ENCODE measurements at regions not wholly inside any gene's neighbourhood (a gene's known extent, or its start where the extent isn't known, plus 50 kb on each side); places are given as distances from the start of the nearest gene placed in this dataset.
"Not testable (repeated sequence)": the region's sequence is repeated elsewhere in the genome, so short reads cannot be mapped to it uniquely, and the experiment has no call there.

GRCh38 chr12:76176940-76177339 is 92.5 kb upstream of the NAP1L1 start:
- DNase-seq: no peak

DNA sequence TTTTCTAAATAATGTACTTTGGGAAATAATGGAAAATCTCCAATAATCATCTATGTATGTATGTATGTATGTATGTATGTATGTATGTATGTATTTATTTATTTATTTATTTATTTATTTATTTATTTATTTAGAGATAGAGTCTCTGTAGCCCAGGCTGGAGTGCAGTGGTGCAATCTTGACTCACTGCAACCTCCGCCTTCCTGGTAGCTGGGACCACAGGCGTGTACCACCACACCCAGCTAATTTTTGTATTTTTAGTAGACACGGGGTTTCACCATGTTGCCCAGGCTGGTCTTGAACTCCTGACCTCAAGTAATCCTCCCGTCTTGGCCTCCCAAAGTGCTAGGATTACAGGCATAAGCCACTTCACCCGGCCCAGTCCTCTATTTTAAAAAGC is 91.5 kb upstream of the NAP1L1 start:
- DNase-seq: not testable (repeated sequence)

GRCh38 chr12:76173756-76174155 is 89.3 kb upstream of the NAP1L1 start:
- no peak for DNase-seq

DNA sequence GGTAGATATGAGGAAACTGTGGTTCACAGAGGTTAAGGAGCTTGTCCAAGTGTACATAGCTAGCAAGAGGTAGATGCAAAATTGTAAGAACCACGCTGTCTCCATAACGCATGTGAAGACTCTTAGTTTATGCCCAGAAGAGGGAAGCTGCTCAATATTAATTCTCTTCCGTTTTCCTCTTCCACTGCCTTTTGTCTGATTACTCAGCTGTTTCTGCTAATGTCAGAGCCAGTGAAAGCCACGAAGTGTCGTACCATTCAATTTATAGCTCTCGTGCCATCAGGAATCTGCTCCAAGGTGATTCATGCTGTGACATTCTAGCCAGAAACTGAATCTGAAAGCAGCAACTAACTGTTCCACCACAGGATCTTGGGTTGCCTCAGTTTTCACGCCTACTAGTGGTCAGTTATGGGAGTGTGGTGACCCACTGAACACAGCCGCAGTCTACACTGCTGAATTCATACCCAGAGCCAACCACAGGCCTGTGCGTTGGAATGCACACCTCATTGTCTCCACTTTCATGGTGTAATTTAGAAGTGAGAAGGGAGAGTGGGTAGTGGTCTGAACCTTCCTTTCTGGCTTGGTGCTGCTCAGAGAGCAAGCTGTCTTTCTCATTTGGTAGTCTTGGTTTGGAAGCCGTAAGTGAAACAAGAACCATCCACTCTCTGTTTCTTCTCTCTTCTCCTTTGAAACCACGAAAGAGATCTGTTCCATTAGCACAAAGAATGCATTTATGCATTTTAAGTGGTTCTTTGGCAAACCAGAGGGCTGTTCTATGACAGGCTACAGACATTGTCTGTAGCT is 74.2 kb upstream of the NAP1L1 start:
- DNase-seq: peak; percentile 80 to 83

DNA sequence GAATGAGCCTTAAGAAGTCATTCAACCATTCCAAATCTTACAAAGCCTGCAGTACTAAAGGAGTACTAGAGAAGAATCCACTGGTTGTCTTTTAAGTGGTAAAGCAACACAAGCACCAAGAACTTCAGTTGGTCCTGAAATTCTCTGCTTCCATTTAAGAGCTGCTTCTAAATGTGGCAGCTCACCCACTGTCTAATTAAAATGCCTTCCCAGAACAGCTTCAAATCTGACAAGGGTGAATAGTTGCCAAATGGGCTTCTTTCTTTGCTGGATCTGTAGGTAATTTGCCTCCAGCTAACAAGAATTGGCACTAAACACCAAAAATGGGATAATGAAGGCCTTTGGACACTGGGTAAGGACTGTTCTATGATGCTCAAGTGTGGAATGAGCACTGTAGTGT is 72.2 kb upstream of the NAP1L1 start:
- no peak for DNase-seq

- DNase-seq: no peak
Measured at GRCh38 chr12:76156314-76156713, 71.8 kb upstream of the NAP1L1 start.

DNA sequence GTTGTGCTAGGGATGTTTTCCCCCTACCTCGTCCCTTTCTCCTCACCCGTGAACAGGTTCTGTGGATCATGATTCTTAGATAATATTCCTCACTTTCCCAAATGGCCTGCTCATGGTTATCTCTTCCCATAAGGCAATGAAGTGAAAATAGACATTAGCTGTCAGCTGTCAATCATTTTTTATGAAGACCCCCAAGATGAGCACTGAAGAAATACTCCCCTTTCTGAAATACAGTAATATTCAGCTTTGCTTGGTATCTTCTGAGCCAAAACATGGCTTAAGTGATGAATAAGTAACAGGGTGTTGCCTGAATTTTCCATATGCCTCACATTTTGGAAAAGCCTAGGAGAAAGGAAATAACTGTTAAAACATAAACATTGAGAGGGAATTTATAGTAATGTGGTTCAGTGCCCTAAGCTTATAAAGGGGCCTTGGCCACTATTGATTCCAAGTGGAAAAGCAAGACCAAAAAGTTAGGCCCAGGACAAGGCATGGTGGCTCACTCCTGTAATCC is 70.7 kb upstream of the NAP1L1 start:
- no peak for DNase-seq

DNA sequence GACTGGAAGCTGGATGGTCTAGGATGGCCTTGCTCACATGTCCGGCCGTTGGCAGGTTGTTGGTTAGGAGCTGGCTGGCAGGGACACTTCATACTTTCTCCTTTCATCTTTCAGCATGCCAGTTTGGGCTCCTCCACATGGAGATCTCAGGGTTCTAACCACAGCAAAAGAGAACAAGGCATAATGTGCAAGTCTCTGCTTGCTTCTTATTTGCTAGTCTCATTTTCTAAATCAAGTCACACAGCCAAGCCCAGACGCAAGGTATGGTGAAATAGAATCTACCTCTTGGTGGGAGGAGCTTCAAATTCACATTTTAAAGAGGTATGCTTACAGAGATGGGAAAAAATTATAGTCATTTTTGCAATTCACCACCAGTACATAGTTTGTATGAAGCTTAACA is 69.1 kb upstream of the NAP1L1 start:
- no peak for DNase-seq

DNA sequence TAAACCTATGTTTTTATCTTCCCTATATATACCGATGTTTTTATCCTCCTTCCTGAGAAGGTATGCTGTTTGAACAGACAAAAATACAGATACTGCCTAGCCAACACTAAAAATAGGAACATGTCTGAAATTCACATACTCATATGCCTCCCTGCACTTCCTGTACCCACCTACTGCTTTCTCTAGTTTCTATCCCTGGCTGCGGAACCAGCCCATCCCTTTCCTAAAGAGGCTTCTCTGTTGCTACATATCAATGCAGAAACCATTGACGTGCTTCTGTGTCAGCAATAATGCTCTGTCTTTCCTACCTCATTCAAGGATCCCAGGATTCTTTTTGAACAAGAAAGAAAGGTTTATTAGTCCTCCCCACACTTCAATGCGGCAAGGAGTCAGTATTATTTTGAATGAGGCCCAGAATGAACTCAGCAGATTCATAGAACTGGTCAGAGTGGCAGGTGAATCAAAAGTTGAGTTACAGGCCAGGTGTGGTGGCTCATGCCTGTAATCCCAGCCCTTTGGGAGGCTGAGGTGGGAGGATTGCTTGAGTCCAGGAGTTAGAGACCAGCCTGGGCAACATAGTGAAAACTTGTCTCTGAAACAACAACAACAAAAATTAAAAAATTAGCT is 67.8 kb upstream of the NAP1L1 start:
- DNase-seq: peak in 1 of 2 donors; percentile 13

DNA sequence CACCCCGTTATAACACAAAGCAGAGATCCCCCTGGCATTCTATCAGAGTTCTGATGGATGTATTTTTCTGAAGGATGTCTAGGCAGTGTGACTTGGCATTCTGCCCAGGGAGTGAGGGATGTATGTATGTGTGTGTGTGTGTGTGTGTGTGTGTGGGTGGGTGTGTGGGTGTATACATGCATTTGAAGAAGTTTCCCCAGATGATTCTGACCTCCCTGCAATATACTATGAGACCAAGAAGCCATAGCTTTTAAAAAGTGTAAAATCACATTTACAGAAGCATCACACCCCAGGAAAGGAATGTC is 59.7 kb upstream of the NAP1L1 start:
- peak; percentile 24 to 42 for DNase-seq

- no peak for DNase-seq
Measured at GRCh38 chr12:76143343-76144244, 59.1 kb upstream of the NAP1L1 start.

GRCh38 chr12:76142305-76142704 is 57.8 kb upstream of the NAP1L1 start:
- DNase-seq: no peak

DNA sequence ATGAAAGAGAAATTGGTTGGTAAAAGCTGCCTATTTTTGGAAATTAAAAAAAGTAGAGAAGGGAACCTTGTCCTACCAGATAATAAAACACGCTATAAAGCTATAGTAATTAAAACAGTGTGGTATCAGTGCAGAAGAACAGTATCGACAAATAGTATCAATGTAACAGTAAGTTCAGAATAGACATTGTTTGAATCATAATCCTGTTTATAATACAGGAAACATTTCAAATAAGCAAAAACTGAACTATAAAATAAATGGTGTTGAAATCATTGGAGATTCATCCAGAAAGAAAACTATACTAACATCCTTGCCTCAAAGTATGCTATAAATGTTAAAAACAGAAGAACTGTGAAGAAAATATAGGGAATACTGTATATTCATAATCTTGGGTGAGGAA is 54.2 kb upstream of the NAP1L1 start:
- no peak for DNase-seq

DNA sequence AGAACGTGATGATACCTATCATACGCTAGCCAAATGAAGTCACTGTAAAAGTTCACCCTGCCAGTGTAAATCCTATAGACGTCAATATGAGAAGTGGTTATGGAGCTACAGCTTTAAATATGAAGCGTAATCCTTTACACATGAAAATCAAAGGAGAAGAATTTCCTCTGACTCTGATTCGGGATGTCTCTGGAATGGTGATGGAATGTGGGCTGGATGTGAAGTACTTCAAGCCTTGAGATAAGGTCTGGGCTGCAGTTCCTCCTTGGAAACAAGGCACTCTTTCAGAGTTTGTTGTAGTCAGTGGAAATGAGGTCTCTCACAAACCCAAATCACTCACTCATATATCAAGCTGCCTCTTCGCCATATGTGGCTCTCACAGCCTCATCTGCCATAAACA is 53.1 kb upstream of the NAP1L1 start:
- DNase-seq: no peak

DNA sequence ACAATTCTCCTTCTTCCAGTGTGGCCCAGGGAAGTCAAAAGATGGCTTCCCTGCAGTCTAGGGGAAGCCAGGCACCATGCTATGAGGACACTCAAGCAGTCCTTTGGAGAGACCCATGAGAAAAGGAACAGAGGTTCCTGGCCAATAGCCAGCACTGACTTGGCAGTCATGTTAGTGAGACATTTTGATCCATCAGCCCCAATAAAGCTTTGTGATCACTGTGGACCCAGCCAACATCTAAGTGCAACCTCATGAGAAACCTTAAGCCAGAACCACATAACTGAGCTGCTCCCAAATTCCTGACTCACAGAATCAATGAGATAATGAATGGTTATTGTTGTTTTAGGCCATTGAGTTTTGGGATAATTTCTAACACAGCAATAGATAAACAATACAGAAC is 51.0 kb upstream of the NAP1L1 start:
- DNase-seq: no peak

All from stimulated activated CD4-positive, alpha-beta T cell treated with anti-CD3 and anti-CD28 coated beads, Interleukin-2, amount 100 ng/mL, for 24 hours (primary cell).